DMS79 treated with DMSO at 0.1 percent for 48 hours (cell line): ENCODE measurements at regions not wholly inside any gene's neighbourhood (a gene's known extent, or its start where the extent isn't known, plus 50 kb on each side); places are given as distances from the start of the nearest gene placed in this dataset.

ENCODE experiments used
- DNase-seq: peaks from one replicate; lab custom pipeline; 2025; lab: John Stamatoyannopoulos, UW

GRCh38 chr15:96088650-96089049 is 241.8 kb upstream of the NR2F2 start:
- DNase-seq = no peak

GRCh38 chr15:96089405-96090058 is 241.0 kb upstream of the NR2F2 start:
- no peak for DNase-seq

GRCh38 chr15:96092186-96092585 is 238.3 kb upstream of the NR2F2 start:
- no peak for DNase-seq

- DNase-seq = no peak
These were observed 237.4 kb upstream of the NR2F2 start for GRCh38 chr15:96093063-96093462.

GRCh38 chr15:96097661-96098060 is 232.8 kb upstream of the NR2F2 start:
- no peak for DNase-seq

GRCh38 chr15:96102631-96103030 is 227.9 kb upstream of the NR2F2 start:
- no peak for DNase-seq

GRCh38 chr15:96106181-96106580 is 224.3 kb upstream of the NR2F2 start:
- DNase-seq = no peak

GRCh38 chr15:96106628-96107027 is 223.9 kb upstream of the NR2F2 start:
- no peak for DNase-seq

- DNase-seq = no peak
These were observed 222.6 kb upstream of the NR2F2 start for GRCh38 chr15:96107916-96108315.

- no peak for DNase-seq
These were observed 222.1 kb upstream of the NR2F2 start for GRCh38 chr15:96108405-96108804.

GRCh38 chr15:96109820-96110219 is 220.7 kb upstream of the NR2F2 start:
- no peak for DNase-seq

- DNase-seq = no peak
These were observed 218.5 kb upstream of the NR2F2 start for GRCh38 chr15:96112018-96112417.

GRCh38 chr15:96115642-96116041 is 214.9 kb upstream of the NR2F2 start:
- no peak for DNase-seq

GRCh38 chr15:96117270-96117669 is 213.2 kb upstream of the NR2F2 start:
- no peak for DNase-seq

GRCh38 chr15:96119734-96120133 is 210.8 kb upstream of the NR2F2 start:
- no peak for DNase-seq

GRCh38 chr15:96121086-96121920 is 209.2 kb upstream of the NR2F2 start:
- DNase-seq = no peak

- no peak for DNase-seq
These were observed 208.1 kb upstream of the NR2F2 start for GRCh38 chr15:96122077-96123027.

GRCh38 chr15:96123028-96123400 is 207.5 kb upstream of the NR2F2 start:
- no peak for DNase-seq

GRCh38 chr15:96123630-96124187 is 206.8 kb upstream of the NR2F2 start:
- no peak for DNase-seq

- no peak for DNase-seq
These were observed 206.1 kb upstream of the NR2F2 start for GRCh38 chr15:96124436-96124835.

GRCh38 chr15:96125721-96126415 is 204.6 kb upstream of the NR2F2 start:
- DNase-seq = no peak

GRCh38 chr15:96126859-96127258 is 203.6 kb upstream of the NR2F2 start:
- no peak for DNase-seq
